ENCODE measurements at regions not wholly inside any gene's neighbourhood (a gene's known extent, or its start where the extent isn't known, plus 50 kb on each side); places are given as distances from the start of the nearest gene placed in this dataset.

- Histone ChIP-seq H3K27ac (no peak overlapping the region), H3K4me1 (no peaks in the 10 kb centered on the region), H3K9me3 (no peaks in the 10 kb centered on the region), H3K4me3 (no peak overlapping the region), H3K27me3 (no peaks in the 10 kb centered on the region), H3K36me3 (no peaks in the 10 kb centered on the region)
- intact Hi-C loops (cut with DNase I), result no loop called here
- TF ChIP-seq POLR2AphosphoS5 (IDR thresholded peaks at IDR 0.05) (no peak), POLR2A (IDR thresholded peaks at IDR 0.05) (no peak), EP300 (IDR thresholded peaks at IDR 0.05) (no peak), CTCF (IDR thresholded peaks at IDR 0.05) (no peak)
- no peak for DNase-seq
- WGBS, 2 donors, result 41 to 62% methylated on average over 3 of the region's 3 CpGs
Measured at GRCh38 chr7:93008833-93009232, 108.9 kb downstream of the SAMD9 start.

GRCh38 chr7:93006480-93007095 lies 111.2 kb downstream of the SAMD9 start:
- 23 to 60% methylated on average over 3 of the region's 3 CpGs for WGBS, 2 donors
- no peak for DNase-seq

GRCh38 chr7:93004906-93005305 lies 112.9 kb downstream of the SAMD9 start:
- Histone ChIP-seq H3K27me3 (no peaks in the 10 kb centered on the region), H3K36me3 (no peaks in the 10 kb centered on the region), H3K4me1 (no peaks in the 10 kb centered on the region), H3K4me3 (no peak overlapping the region), H3K9me3 (no peaks in the 10 kb centered on the region), H3K27ac (no peak overlapping the region)
- DNase-seq, result no peak
- 94 to 97% methylated on average over 2 of the region's 2 CpGs for WGBS, 2 donors
- TF ChIP-seq POLR2AphosphoS5 (IDR thresholded peaks at IDR 0.05) (no peak), CTCF (IDR thresholded peaks at IDR 0.05) (no peak), POLR2A (IDR thresholded peaks at IDR 0.05) (no peak), EP300 (IDR thresholded peaks at IDR 0.05) (no peak)
- intact Hi-C loops (cut with DNase I), result no loop called here

More at GRCh38 chr7:93006480-93007095, 111.2 kb downstream of the SAMD9 start:
- no peaks in the 10 kb centered on the region for H3K9me3 ChIP-seq
- no peak for TF ChIP-seq EP300 (IDR thresholded peaks at IDR 0.05)
- TF ChIP-seq CTCF (IDR thresholded peaks at IDR 0.05), result no peak
- TF ChIP-seq POLR2A (IDR thresholded peaks at IDR 0.05), result no peak
- TF ChIP-seq POLR2AphosphoS5 (IDR thresholded peaks at IDR 0.05), result no peak
- no peaks in the 10 kb centered on the region for H3K4me1 ChIP-seq
- no peaks in the 10 kb centered on the region for H3K27me3 ChIP-seq
- H3K27ac ChIP-seq, result no peak overlapping the region
- H3K36me3 ChIP-seq, result no peaks in the 10 kb centered on the region
- no peak overlapping the region for H3K4me3 ChIP-seq
- intact Hi-C loops (cut with DNase I), result no loop called here

GRCh38 chr7:92997719-92998118 lies 120.1 kb downstream of the SAMD9 start:
- intact Hi-C loops (cut with DNase I), result no loop called here
- no peak for DNase-seq
- H3K27ac ChIP-seq, result no peak overlapping the region
- no peaks in the 10 kb centered on the region for H3K4me1 ChIP-seq
- no peaks in the 10 kb centered on the region for H3K9me3 ChIP-seq
- H3K4me3 ChIP-seq, result no peak overlapping the region
- no peaks in the 10 kb centered on the region for H3K36me3 ChIP-seq
- TF ChIP-seq EP300 (IDR thresholded peaks at IDR 0.05) (no peak), POLR2A (IDR thresholded peaks at IDR 0.05) (no peak), POLR2AphosphoS5 (IDR thresholded peaks at IDR 0.05) (no peak), CTCF (IDR thresholded peaks at IDR 0.05) (no peak)
- H3K27me3 ChIP-seq, result no peaks in the 10 kb centered on the region

- H3K9me3 ChIP-seq, result no peaks in the 10 kb centered on the region
- intact Hi-C loops (cut with DNase I), result no loop called here
Measured at GRCh38 chr7:92997152-92997551, 120.6 kb downstream of the SAMD9 start.

More at GRCh38 chr7:92997152-92997551, 120.6 kb downstream of the SAMD9 start:
- TF ChIP-seq POLR2AphosphoS5 (IDR thresholded peaks at IDR 0.05) (no peak), CTCF (IDR thresholded peaks at IDR 0.05) (no peak), POLR2A (IDR thresholded peaks at IDR 0.05) (no peak), EP300 (IDR thresholded peaks at IDR 0.05) (no peak)
- Histone ChIP-seq H3K36me3 (no peaks in the 10 kb centered on the region), H3K27me3 (no peaks in the 10 kb centered on the region), H3K4me3 (no peak overlapping the region), H3K27ac (no peak overlapping the region), H3K4me1 (no peaks in the 10 kb centered on the region)
- 73 to 82% methylated on average over 2 of the region's 2 CpGs for WGBS, 2 donors
- DNase-seq, result no peak

All from sigmoid colon (tissue), 6 donors.